HuH-7.5 (cell line): ENCODE measurements at regions not wholly inside any gene's neighbourhood (a gene's known extent, or its start where the extent isn't known, plus 50 kb on each side); places are given as distances from the start of the nearest gene placed in this dataset.
"Not testable (repeated sequence)": the region's sequence is repeated elsewhere in the genome, so short reads cannot be mapped to it uniquely, and the experiment has no call there.

Experiments used
- DNase-seq: peaks from one replicate; pipeline ENCODE4 v3.0.0; 2011; ENCODE audit warnings: low spot score

DNA sequence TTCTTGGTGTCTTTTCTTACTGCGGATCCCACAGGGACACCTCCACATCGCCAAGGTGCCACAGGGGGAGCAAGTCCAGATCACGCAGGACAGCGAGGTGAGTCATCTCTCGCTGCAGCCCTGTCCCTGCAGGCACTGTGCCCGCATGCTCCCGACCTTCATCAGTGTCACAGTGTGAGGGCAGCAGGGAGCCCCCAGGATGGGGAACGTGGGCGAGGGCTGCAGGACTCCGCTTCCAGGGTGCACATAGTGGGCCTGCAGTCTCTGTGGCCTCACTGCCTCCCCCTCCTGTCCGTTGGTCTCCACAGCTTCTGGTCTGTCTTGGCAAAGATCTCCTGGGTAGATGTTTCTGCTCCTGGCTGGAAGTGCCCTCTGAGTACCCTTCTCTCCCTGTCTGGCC lies 78.0 kb downstream of the NPIPB11 start:
- not testable (repeated sequence) for DNase-seq

DNA sequence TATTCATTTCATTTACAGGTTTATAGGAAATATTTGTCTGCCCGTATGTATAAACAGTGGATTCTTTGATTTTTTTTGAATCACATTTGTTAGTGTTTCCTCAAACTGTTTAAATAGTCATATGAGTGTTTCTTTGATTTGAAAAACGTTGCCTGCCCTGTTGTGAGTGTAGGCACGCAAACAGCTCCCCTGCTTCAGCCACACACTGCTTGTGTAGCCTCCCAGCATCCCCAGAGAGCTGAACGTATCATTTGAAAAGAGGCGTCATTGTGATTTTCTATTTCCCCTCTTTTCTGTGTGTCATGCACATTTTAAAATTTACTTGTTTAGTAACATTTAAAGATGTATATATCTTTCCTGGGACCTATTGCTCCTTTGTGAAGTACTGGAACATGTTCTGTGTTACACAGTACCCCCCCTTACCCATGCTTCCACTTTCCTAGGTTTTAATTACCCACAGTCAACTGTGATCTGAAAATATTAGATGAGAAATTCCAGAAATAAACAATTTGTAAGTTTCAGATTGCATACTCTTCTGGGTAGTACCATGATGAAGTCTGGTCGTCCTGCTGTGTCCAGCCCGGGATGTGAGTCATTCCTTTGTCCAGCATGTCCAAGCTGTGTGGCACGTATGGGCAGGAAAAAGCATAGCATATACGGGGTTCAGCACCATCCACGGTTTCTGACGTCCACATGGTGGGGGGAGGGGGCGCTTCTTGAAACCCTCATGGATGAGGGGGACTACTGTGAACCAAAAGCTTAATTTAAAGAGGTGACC lies 78.7 kb downstream of the NPIPB11 start:
- DNase-seq = not testable (repeated sequence)

DNA sequence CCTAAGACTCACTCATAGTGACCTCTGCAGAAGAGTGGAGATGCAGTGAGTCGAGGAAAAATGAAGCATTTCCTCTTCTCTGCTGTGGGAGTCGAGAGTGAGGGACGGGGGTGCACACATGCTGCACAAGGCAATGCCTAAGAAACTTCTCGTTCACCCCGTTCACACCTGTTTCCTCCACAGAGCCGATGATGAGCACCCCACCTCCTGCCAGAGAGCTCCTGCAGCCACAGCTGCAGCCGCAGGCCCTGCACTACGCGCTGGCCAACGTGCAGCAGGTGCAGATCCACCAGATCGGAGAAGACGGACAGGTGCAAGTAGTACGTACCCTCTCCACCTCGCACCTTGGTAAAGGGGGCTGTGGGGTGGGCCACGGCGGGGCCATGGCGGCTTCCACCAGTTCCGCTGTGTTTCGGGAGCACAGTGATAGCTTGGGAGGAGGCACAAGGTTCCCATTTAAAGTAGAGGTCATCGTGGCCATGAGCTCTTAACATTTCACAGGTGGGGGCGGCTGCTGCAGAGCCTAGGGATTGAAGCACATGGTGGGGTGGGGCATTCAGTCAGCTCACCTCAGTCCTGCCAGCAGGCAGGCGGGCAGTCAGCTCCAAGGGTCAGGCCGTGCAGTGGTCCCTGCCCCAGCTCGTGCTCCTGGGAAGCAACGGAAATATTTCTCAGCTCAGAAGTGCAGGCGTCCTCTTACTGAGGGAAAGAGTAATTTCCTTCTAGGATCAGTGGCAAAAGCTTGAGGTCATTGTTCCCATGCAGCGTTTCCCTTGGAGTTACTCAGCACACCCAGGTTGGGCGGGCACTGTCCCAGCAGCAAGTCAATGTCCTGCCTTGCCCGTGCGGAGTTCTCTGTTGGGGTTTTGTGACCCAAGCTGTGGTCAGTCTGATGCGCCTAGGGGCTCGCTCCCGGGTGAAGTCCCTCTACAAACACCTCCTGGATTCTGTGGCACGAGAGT lies 80.1 kb downstream of the NPIPB11 start:
- DNase-seq = not testable (repeated sequence)

DNA sequence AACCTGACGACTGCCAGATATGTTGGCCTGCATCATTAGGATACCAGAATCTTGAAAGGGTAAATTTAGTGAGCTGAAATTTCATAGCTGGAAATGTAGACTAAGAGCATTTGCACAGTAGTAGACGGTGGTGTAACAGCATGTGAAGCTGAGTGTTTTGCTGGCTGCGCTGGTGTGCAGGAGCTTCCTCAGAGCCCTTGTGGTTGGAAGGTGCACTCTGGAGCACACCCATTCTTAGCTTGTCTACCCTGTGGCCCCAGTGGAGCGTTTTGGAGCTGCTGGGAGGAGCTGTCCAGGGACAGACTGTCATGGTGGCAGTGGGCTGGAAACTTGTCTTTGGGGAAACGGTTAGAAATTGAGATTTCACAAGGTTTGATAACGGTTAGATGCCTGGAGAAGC lies 82.8 kb downstream of the NPIPB11 start:
- DNase-seq = not testable (repeated sequence)

GRCh38 chr16:29321585-29321984 lies 84.9 kb downstream of the NPIPB11 start:
- DNase-seq = no peak

GRCh38 chr16:29321000-29321393 lies 85.5 kb downstream of the NPIPB11 start:
- no peak for DNase-seq

- no peak for DNase-seq
These were observed 86.1 kb downstream of the NPIPB11 start for GRCh38 chr16:29320274-29320999.

- DNase-seq = no peak
These were observed 86.8 kb downstream of the NPIPB11 start for GRCh38 chr16:29319726-29320125.

DNA sequence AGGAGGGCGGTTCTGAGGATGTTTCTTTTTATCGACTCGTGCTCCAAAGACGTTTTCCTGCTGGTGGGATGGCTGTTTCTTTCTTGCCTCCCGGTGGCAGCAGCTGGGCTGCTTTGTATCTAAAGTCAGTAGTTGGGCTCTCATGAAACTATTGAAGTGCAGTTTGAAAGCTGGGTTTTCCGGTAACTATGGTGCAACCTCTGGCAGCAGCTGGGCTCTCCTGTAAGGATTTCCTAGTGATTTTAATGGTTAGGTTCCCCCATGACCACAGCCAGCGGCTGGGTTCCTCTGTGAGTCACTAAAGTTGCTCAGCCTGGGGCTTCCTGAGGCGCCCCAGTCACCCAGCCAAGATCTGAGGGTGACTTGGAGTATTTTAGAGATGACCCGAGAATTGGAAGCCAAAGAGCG lies 87.9 kb downstream of the NPIPB11 start:
- not testable (repeated sequence) for DNase-seq

DNA sequence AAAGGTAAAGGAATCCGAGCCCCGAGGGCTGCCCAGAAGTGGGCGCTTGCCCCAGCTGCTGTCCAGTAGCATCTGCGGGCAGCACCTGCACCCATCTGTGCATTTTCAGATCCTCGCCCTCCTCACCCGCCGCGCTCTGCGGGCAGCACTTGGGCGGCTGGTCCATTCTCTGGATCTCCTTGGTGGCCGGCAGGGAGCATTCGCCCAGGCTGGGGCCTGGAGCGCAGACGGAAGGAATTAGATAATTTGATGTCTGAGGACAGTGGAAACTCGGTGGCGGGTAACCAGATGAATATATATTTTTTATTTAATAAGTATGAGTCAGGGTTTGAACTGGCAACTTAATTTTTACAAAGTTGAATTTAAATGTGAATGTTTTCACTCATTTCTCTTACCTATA lies 88.5 kb downstream of the NPIPB11 start:
- no peak for DNase-seq

DNA sequence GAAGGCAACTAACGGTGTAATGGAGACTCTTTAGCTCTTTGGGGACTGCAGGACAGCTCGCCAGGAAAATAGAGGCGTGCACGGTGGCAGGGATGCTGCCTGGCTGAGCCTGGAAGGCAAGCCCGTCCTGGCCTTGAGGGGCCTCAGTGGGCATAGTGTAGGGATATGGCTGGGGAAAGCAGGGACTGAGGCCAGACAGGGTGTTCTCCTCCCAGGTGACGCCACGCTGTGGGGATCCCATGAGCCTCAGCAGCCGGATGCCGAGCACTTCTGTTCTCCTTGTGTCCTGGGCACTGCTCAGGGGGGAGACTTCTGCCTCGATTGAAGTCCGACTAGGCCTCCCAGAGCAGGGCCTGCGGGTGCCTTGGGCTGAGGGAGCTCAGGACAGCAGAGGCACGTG lies 89.2 kb downstream of the NPIPB11 start:
- DNase-seq = no peak

GRCh38 chr16:29316761-29317183 lies 89.7 kb downstream of the NPIPB11 start:
- no peak for DNase-seq

GRCh38 chr16:29315916-29316517 lies 90.5 kb downstream of the NPIPB11 start:
- DNase-seq = no peak

GRCh38 chr16:29315046-29315445 lies 91.5 kb downstream of the NPIPB11 start:
- no peak for DNase-seq

- no peak for DNase-seq
These were observed 92.1 kb downstream of the NPIPB11 start for GRCh38 chr16:29314292-29314934.

DNA sequence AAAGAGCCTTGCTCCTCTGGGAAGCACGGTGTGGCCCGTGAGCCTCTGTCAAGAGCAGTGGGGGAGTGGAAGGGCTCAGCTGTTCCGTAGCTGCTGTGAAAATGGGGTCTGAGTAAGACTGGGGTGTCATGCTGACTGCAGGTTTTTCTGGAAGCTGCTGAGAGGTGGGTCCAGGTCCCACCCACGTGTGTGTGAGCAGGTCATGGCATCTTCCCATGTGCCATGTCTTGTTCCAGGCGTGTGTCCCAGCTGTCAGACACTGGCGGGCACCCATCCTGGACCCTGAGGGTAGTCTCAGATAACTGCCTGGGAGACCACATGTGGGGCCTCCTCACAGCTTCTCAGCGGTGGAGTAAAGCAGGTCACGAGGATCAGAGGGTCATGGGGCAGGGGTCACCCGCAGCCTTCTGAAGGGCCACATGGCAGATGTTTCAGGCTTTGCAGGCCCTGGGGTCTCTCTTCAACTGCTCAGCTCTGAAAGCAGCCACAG lies 92.9 kb downstream of the NPIPB11 start:
- no peak for DNase-seq

- no peak for DNase-seq
These were observed 93.5 kb downstream of the NPIPB11 start for GRCh38 chr16:29312835-29313558.

DNA sequence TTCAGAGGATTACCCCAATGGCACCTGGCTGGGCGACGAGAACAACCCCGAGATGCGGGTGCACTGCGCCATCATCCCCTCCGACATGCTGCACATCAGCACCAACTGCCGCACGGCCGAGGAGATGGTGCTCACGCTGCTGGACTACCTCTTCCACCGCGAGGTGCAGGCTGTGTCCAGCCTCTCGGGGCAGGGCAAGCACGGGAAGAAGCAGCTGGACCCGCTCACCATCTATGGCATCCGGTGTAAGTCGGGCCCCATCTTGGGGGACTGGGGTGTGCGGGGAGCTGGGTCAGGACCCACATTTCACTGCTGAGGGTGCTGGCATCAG lies 94.2 kb downstream of the NPIPB11 start:
- not testable (repeated sequence) for DNase-seq

- DNase-seq = no peak
These were observed 94.8 kb downstream of the NPIPB11 start for GRCh38 chr16:29311461-29312344.
